ENCODE measurements at regions not wholly inside any gene's neighbourhood (a gene's known extent, or its start where the extent isn't known, plus 50 kb on each side); places are given as distances from the start of the nearest gene placed in this dataset.
"Not testable (repeated sequence)": the region's sequence is repeated elsewhere in the genome, so short reads cannot be mapped to it uniquely, and the experiment has no call there.

DNA sequence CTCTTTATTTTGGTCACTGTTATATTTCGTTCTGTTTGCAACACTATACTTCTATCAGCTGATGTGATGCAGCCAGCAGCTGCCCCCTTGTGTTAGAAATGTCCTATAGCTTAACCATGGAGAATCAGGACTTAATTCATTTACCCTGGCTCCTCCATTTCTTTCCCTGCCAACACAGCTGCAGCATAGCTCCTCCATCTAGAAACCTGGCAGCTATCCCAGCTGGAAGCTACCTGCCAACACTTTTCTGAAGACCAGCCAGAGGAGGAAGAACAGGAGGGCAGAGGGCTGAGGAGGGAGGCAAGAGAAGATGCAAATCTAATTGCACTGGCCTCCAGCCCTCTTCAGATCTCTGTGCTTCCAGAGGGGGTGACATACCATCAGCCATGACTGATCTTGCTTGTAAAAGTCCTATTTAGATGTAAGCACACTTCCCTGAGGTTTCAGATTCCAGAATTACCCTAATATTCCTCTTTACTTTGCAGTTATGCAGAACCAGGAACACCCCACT lies 156.8 kb upstream of the TMEM260 start:
- DNase-seq = peak; percentile 64 to 65 (median 65)

DNA sequence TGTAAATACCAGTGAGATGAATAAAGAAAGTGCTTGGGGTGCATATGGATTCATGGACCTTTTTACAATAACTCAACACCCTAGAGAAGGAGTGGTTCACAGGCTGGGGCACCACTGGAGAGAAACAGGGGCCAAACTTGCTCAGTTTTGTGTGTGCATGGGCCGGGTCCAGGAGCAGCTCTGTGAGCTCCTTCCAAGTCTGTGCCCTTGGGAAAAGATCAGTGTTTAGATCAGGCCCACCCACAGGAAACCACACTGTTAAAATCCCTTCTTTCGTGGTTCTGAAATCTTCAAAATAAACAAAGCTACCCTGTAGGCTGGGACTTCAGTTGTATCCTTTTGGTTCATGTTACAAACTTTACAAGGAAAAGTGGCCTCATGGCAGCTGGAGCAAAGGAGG lies 156.1 kb upstream of the TMEM260 start:
- DNase-seq = no peak

DNA sequence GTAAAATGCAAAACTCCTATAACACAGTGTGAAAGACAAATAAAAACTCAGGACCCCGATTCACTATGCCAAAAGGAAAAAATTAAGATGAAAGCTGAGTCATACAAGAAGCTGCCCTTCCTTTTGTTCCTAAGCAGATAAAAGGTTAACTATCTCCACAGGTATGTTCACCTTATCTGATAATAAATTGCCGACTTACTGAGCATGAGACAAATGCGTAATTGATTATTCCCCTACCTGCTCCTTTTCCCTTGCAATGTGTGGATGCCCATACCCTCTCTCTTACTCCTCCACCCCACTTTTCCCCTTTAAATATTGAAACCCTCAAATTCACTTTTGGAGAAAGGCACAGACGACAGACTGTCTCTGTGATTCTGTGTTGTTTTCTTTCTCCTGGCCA lies 148.6 kb upstream of the TMEM260 start:
- no peak for DNase-seq

DNA sequence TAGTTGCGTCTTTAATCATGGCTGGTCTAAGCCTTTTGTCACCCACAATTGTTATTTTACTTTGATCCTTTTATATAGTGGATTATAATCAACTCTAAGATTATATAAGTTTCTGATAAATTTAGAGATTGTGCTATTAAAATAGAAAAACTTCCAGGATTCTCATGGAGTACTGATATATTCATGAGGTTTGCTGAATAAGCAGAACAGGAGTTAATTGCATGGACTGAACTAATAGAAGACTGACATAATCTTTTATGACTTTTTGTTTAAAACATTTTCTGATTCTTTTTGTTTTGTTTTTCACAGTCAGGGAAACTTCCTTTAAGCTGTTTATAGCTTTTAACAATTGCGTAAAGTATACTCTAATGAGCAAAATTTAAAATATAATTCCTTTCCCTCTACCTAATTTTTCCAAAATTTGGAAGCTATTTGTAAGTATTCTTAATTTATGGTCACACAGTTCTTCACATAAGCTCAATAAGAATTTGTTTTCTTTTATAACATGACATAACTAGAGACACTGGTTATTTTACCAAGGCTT lies 129.9 kb upstream of the TMEM260 start:
- DNase-seq = no peak

DNA sequence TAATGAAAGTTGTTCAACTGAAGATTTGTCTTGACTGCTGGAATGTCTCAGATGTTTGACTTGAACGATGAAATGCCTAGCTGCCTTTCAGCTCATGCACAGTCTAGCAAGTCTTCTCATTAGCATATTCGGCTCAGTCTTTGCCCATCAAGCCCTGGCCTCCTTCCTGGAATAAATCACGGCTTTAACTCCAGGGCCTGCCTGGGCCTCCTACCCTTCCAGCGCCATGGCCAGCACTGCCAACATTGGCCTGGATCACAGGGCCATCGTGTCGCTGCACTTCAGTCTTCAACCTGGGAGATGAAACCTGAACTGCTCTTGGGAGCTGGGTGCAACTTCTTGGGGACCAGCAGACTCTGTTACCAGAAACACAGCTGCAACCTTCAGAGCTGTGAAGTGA lies 126.7 kb upstream of the TMEM260 start:
- DNase-seq = no peak

DNA sequence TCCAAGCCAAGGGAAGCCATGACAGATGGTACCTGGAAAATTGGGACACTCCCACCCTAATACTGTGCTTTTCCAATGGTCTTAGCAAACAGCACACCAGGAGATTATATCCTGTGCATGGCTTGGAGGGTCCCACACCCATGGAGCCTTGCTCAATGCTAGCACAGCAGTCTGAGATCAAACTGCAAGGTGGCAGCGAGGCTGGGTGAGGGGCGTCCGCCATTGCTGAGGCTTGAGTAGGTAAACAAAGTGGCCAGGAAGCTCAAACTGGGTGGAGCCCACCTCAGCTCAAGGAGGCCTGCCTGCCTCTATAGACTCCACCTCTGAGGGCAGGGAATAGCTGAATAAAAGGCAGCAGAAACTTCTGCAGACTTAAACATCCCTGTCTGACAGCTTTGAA lies 124.9 kb upstream of the TMEM260 start:
- DNase-seq = not testable (repeated sequence)

DNA sequence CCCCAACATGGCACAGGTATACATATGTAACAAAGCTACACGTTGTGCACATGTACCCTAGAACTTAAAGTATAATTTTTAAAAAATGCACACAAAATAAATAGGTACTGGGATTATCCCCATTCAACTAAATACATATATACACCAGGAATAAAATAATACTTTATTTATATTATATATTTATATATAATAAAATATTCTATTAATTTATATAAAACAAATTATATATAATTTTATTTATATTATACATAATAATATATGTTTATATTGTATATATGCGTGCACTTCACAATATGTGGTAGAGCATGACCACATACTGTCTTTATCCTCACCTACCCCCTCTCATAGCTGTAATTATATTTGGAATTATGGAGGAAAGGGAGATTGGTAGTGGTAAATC lies 119.1 kb upstream of the TMEM260 start:
- DNase-seq = no peak

DNA sequence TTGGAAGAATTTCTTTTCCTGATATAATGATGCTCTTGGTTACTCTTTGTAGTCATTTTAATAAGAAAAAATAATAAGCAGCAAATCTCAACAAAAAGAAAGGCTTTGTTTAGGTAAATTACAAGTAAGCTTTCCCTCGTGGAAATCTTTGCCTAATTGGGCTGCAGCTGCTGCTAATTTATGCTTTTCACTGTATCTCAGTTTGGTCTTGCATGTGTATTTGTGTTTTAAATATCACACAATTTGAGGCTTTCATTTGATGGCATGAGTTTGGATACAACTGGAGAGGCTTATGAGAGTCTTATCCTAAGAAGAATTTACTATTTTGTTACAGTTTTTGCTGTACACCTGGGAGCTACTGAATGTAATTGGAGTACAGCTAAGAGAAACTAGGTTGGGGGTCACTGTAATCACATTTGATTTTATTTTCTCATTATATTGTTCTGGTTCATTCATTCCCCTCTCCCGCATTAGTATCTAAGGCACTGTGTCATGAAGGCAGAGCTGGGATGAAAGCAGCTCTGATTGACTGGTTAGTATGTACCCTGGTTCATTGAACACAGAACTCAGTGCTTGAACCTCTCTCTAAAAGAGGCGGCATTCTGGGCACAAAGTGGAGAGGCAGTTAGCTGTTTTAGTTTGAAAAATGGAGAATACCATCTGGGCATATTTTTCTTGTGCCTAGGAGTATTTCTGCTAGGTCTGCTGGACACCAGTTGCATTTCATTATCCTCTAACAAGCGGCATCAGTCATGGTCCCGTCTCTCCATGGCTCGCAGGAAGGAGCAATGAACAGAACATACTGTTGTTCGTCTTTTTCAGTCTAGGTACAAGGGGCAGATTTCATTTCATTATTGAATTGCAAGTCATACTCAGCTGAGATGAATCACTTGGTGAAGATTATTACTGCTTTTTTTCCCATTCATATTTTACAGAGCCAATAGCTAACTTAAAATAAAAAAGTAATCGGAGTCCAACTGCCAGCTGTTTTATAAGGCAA lies 118.0 kb upstream of the TMEM260 start:
- no peak for DNase-seq

DNA sequence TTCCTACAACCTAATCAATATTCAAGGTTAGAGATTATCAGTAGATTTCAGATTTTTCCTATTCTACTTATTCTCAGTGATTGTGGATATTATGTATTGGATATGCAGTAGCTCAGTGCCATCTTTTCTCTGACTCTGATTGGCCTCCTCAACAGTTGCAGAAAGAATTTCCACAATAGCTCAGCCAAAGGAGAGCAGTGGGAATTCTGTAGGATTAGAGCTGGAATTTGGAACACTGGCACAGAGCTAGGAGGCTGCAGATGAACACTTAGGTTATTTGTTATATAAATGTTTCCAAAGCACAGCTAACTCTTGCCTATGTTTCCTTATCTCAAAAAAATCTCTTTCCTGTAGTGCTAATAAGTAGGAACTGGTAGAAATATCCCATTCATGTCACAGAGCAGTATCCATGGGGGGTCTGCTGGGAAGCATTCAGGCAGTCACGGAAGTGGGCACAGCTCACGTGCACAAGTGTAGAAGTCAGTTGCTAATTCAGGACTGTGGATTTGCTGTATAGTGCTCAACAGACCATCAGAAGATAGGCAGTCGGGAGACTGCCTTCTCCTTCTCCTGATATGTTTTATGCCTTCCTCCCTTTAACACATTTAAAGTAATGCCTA lies 116.2 kb upstream of the TMEM260 start:
- DNase-seq = no peak

DNA sequence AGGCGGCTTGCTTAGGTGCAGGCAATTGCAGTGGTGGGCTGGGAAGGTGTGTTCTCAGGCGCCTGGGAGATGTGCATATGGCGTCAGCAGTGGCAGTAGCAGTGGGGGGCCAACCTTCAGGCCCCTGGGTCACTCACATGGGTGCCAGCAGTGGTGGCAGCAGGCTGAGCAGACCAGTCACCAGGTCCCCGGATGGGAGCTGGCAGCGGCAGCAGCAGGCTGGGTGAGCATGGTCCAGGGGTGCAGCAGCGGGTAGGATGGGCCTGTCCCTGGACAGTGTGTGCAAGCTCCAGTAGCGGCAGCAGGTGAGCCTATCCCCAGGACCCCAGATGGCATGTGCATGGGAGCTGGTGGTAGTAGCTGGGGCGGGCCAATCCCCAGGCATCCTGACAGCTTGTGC lies 108.5 kb upstream of the TMEM260 start:
- DNase-seq = no peak

DNA sequence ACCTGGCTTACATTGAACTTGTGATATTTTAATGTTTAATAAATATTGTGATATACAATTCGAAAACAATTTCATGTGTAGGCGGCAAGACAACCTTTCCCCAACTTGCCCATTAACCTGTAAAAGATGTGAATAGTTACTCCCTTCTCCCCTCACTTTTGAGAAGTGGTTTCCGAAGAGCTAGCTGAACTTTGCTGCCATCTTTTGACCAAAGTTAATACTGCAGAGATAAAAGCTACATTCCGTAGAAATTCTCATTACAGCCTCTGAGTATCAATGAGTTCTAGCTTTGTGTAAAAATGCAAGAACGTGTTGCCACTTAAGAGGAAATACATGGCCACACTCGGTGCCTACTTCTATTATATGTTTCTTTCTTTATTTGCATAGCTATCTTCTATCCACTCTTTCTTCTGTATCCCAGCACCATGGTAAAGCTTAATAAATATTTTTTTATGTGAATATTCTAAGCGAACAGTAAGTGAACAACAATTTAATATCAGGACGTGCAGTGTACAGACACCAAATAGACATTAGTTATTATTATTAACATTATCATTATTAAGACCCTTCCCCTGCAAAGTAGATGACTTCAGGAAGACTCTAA lies 105.1 kb upstream of the TMEM260 start:
- peak; percentile 57 to 75 (median 67) for DNase-seq

DNA sequence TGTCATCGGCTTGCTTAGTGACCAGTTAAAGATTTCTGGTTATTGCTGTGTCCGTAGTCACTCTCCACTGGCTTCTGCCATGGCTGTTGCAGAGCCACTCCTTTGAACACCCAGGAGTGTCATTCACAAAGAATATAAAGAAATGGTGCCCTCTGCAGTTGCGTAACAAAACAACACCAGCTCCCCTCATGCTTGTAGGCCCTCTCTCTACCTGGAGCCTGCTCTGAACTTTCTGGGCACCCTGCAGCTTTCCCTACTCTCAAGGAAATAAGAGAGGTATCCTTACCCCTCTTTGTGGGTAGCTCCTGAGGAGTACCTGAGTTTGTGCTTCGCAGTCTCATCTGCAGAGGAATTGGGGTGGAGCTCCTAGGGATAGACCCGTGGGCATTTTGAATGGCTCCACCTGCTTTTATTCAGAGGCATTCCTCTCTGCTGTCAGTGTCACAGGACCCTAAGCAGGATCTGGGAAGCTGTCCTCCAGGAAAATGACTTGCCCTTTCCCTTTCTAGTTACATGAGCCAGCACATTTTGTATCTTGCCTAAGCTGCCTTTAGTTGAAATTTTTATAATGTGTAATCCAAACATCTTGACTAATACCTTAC lies 97.2 kb upstream of the TMEM260 start:
- DNase-seq = no peak

DNA sequence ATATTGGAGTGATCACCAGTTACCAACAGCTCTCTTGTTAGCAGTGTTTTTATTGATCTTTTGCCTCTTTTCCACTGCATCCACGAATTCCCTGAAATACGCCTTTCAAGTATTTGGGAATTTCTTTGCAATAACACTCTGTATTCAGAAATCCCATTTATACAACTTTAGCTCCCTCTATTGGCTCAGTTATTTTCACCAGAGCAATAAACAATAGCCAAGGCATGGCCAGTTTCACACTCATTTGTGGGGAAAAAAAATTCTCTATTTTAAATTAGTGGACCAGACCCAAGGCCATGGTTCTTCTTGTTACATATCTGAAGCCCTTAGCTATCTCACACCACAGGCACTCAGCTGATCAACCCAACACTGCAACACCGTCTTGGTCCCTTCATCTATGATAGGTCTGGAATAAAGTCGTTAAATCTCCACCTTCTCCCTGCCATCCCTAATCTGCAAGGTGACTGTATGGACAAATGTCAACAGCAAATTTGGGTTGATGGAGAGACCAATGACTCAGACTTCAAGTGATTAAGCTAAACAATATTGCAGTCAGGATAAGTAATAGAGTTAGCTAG lies 92.4 kb upstream of the TMEM260 start:
- DNase-seq = peak in 1 of 3 donors; percentile 10

DNA sequence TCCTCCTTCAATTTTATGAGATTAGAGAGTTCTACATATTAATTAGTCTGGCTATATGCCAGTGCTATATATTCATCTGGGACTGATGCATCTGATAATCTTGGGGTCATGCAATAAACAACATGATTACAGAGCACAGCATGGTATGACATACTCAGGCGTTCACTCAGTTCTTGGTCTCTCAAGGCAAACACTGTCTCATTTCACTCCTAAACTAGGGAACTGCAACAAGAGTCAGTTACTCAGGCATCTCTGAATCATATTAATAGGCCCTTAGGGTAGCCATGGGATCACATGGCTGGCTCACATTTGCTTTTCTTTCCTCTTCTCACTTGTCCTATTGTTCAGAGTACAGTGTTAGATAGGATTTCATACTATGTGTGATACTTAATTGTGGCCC lies 91.8 kb upstream of the TMEM260 start:
- peak in 1 of 3 donors; percentile 5 for DNase-seq

DNA sequence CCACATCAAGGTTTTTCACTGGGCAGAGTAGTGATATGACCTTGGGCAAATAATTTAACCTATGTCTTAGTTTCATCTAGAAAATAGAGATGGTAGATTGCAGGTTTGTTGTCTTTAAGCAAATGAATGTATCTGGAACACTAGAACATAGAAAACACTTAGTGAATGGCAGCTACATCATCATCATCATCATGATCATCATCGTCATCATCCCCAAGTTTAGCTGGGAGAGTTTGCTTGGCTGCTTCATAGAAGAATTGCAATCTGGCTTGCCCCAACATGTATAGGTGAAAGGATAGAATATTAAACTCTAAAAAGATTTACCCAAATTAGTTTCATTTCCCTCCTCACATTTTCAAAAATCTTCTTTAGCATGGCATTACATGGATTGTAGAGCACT lies 91.3 kb upstream of the TMEM260 start:
- no peak for DNase-seq

DNA sequence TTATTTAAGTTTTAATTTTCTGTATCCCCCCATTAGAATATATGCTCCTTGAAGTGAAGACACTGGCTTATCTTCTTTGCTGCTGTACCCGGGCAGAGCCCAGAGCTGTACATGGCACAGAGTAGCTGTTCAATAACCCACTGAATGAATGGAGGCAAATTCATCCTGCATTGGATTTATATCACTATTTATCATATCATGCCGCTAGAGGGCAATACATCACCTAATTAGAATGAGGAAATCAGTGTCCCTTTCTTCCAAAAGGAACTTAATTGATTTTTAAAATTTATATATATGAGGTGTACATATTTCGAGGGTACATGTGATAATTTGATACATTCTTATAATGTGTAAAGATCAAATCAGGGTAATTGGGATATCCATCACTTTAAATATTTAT lies 89.2 kb upstream of the TMEM260 start:
- peak; percentile 59 to 77 (median 69) for DNase-seq

DNA sequence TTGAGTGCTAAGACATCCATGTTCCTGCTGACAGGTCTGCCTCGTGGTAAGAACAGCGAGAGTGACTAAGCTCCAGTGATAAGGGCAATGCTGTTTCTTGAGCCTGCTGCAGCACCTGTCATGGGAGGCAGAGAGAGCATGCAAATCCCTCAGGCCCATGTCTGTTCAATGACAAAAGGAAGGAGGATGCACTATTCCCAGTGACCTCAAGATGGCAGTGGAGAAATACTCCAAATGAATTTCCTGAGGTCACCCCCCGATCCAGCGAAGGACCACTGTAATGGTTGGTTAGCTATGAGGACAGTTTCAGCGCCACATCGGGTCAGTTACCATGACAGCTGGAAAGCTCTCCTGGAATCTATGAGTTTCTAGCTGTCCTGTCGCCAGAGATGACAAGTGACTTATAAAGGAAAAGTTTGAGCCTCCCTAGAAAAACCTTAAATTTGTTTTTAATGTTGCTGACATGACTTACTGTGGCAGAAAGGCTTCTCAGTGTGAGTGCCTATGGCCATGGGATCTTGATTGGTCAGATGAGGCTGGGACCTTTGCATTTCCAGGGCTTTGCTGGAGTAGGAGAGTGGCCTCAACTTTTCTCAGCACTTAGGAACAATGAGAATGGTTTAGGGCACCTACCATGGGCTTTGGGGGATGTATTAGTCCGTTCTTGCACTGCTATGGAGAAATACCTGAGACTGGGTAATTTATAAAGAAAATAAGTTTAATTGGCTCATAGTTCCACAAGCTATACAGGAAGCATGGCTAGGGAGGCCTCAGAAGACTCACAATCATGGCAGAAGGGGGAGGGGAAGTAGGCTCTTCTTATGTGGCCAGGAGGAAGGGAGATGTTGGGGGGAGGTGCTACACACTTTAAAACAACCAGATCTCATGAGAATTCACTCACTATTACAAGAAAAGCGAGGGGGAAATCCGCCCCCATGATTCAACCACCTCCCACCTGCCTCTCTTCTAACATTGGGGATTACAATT lies 88.0 kb upstream of the TMEM260 start:
- DNase-seq = peak; percentile 55 to 62 (median 56)

DNA sequence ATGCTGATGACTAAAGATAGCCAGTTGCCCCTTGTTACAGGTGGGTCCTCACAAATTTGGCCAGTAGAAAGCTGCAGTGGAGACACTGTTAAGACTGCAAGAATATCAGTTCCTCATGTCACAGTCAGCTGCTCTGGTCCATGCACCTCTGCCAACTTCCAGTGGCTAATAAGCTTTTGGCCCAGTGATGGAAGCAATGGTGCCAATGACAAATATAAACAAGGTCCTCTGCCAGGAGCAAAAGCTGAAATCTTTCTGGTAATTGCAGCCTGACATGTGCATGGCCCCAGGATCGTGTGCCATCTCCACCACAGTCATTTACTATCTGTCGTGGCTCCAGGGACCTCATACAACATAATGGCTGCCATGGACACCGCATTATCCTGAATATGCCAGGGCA lies 85.4 kb upstream of the TMEM260 start:
- no peak for DNase-seq

DNA sequence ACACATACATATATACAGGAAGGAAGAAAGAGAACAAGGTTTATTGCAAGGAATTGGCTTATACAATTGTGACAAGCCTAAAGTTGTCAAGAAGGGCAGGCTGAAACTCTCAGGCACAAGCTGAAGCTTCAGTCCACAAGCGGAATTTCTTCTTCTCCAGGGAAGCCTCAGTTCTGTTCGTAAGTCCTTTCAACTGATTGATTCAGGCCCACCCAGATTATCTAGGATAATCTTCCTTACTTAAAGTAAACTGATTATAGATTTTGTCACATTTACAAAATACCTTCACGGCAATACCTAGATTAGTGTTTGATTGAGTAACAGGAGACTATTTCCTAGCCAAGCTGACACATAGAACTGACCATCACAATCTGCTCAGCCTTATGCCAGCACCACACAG lies 81.5 kb upstream of the TMEM260 start:
- DNase-seq = no peak

DNA sequence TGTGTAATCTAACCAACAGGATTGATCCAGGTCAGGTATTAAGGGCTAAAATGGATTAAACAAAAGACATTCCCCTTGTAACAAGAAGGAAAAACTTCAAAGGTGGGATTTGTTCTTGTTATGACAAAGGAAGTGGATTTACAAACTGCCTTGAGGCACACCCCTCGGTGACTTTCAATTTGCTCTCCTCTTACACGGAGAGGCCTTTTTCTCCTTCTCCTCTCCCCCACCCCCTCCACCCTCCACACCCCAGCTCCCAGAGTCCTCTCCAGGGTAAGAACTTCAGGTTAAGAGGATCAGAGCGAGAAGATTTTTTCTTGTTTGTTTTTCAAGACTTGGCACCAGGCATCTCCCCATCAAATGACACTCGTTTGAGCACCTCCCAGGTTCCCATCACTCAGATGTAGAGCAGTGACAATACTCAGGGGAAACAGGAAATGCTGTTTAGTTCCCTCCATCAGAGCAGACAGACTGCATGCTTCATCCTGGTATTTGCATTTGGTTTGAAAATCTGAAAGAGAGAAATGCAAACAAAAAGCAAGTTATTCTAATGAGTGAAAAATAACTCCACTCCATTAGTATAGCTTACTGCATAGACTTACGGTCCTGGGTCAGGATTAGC lies 77.6 kb upstream of the TMEM260 start:
- no peak for DNase-seq

DNA sequence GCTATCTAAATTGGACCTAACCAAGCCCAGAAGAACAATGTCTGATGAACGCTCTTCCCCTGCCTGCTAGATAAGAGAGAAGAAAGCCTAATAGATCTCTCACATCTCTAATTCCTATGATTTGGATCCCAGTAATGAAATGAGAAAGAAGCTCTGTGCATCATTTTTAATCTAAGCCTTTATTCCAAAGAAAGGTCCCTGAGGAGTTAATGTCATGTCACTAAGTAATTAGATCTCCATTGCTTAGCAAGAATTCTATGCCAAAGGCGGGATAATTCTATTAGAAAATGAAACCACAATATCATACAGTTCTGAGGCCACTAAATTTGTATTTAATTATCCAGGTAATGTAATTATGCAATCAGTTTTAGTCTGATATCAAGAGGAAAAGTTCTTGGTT lies 74.2 kb upstream of the TMEM260 start:
- DNase-seq = no peak

Measured in suppressor macrophage treated with lipopolysaccharide for 1 hour (primary cell).